HG03575 (cell line): ENCODE measurements at regions not wholly inside any gene's neighbourhood (a gene's known extent, or its start where the extent isn't known, plus 50 kb on each side); places are given as distances from the start of the nearest gene placed in this dataset.

Experiments
- ATAC-seq: cut with Tn5 transposase; IDR thresholded peaks from one replicate; pipeline ENCODE4 v1.9.1; 2021; ENCODE audit not compliant: unreplicated experiment, insufficient number of reproducible peaks, low FRiP score; ENCODE audit errors: extremely low read depth

DNA sequence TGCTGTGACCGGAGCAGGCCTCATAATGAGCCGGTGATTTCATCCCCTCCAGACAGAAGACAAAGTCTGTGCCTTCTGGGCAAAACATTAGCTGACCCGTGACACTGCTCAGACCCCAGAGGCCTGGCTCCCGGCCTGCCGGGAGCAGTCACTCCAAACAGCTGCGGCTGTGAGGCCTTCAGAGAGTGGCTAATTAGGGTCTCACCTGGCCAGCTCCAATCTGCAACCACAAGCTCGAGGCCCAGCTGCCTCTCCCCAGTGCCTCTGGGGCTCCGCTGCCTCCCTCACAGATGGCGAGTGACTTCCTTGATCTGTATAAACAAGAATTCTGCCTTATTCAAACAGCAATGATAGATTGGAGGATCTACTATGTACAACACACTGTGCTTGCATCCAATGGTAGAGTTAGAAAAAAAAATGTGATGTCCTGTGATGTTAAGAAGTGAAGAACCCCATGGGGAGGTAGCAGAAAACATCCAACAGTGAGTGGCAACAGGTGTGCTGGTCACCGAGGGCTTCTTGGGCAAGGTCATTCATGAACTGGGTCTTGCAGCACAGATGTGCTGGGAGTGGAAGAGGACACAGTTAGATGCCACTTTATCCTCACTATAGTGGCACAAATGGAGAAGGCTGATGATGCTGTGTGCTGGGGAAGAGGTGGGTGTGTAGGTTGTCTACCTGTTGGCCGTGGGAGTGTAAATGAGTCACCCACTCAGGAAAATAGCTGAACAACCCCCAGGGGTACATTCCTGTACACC is 98.2 kb upstream of the ASAP2 start:
- ATAC-seq = no peak

GRCh38 chr2:9107168-9108025 is 99.2 kb upstream of the ASAP2 start:
- no peak for ATAC-seq

DNA sequence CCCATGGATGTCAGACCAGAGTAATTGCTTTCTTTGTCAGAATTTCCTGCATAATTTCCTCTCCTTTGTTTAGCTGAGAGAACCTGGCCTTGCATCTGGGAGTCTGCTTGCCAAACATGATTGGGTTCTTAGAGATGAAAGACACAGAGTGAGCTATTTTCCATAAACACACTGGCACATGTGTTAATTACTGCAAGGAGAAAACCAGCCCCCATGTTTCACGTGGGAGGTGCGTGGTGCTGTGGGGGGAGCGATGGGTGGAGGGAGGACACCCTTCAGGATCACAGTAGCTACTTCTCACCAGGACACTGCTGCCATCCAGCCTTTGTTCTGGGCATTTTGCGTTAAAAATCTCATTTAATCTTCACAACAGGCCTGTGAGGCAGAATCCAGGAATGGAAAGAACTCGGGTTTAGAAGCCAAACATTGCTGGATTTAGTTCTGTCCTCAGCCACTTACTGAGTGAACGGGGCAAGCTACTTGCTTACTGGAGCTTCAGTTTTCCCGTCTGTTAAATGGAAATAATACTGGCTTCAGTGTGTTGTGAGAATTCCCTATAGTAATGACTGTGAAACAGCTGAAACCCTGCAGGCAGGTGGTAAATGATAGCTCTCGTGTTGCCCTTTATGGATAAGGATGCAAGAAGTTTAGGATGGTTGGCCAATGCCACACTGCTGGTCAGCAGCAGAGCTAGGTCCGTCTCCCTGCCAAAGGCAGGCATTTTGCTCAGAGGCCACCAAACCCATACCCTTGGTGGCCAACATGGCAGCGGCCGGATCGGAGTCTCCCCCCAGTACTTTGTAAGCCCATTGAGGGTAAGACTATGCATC is 100.1 kb upstream of the ASAP2 start:
- ATAC-seq = no peak

DNA sequence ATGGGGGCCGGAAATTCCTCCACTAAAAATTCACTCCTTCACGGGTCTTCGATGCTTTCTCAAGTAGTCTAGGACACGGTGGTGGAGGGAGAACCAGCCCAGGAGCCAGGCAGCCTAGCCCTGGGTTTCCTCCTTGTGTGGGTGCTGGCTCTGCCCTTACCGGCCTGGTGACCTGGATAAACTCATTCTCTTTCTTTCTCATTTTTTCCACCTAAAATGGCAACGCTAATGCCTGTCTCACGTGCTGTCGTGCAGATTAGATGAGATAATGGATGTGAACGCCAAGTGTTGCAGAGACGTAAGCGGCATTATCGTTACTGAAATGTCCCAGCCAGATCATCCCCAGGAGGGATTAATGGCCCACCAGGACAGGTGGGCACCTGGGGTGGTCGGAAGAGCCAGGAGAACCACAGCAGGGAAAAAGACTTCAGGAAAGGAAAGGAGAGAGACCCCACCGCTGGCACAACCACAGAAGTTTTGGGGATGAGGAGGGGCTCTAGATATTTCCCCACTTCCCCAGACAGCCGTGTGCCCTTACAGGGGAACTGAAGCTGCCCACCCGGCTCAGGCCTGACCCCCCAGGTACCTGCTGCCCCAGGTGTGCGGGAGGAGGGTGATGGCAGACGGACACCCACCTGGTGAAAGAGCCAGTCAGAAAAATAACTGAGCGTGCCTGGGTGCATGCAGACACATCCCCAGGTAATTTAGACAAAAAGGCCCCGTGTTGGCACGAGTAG is 100.8 kb upstream of the ASAP2 start:
- no peak for ATAC-seq

- ATAC-seq = no peak
These were observed 100.3 kb upstream of the MBOAT2 start for GRCh38 chr2:9103663-9104277.

DNA sequence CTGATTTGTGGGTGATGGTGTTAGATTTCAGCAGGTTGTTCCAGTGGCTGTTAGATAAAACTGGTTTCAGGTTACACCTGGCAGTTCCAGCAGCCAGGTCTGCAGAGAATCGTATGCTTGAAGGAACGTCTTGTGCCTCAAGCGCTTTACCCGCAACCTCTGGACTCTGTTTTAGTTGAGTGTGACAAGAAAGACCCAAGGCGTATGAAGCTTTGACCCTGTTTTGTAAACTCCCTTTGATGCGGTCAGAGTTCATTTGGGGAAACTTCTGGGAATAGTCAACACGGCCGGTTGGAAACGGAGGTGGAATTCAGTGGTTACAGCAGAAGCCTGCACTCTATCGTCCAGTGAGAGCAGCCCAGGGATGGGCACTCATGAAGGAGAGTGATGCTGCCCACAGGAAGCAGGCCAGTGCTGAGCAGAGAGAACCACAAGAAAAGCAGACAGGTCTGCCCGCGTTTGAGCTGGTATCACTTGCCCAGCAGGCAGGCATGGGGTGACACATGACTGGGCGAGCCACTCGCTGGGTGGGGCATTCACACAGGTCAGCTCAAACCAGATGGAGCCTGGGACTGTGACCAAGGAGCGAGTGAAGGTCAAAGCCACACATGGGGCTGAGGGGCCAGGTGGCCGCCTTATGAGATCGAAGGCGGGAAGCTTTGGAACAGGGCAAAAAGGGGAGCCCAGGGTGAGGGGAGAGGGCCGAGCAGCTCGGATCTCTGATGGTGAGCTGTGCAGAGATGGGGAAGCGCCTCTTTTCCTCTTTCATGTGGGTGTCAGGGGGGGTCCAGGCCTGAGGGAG is 99.6 kb upstream of the MBOAT2 start:
- ATAC-seq = no peak

DNA sequence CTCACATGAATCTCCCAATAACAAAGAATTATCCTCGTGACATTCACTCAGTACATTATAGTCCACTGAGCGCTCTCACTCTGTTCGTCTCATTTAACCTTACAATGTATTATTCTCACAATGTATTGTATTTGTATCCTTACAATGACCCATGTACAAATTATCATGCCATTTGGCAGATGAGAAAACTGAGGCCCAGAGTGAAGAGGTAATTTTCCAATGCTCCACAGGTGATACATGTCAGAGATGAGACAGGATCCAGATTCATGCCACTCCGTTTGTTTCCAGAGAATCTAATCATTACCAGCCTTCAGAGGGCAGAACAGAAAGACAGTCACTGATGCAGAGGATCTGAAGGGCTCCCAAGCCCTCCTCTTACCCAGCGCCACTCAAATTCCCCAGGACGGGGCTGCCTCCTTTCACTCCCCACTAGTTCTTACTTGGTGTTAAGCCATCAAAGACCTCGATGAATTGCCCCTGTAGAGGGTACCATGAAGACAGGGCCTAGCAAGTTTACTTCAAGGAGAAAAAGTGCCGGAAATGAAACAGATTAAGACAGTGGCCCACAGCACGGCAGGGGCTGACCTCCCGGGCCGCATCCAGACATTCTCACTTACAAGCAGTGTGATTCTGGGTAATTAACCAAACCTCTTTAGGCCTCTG is 98.4 kb upstream of the MBOAT2 start:
- ATAC-seq = no peak

GRCh38 chr2:9100080-9100876 is 96.8 kb upstream of the MBOAT2 start:
- ATAC-seq = no peak

DNA sequence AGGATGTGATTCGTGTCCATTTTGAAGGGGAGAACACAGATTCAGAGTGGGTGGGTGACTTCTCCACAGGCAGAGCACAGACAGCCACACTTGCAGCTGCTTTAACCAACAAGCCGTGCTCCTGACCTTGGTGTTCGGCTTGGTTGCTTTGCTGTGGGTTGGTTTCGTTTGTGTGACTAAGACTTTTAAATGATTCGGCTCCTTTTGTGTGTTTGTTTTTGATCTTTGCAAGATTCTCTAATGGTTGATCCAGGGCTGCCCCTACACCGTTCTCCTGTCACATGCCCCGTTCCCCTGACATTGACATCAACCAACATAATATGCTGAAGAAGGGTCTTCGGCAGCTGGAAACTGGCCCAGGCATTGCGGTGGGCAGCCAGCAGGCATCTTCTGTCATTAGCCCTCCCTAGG is 95.9 kb upstream of the MBOAT2 start:
- peak; percentile 71 for ATAC-seq

- no peak for ATAC-seq
These were observed 94.4 kb upstream of the MBOAT2 start for GRCh38 chr2:9097892-9098291.

DNA sequence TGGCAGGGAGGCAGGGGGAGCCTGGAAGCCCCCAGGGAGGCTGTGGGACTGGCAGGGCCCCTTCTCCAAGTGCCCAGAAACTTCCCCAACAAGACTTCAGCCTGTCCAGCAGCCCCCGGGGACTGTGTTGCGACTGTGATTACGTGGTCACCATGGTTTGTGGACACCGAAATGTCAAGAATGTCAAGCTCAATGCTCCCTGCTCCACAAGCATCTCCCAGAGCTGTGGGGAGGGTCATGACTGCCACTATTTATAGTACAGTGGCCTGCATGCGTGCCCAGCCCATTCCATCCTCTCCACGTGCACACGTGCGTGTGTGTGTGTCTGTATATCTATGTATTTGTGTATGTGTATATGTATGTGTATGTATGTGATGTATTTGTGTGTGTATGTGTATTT is 93.8 kb upstream of the MBOAT2 start:
- no peak for ATAC-seq

DNA sequence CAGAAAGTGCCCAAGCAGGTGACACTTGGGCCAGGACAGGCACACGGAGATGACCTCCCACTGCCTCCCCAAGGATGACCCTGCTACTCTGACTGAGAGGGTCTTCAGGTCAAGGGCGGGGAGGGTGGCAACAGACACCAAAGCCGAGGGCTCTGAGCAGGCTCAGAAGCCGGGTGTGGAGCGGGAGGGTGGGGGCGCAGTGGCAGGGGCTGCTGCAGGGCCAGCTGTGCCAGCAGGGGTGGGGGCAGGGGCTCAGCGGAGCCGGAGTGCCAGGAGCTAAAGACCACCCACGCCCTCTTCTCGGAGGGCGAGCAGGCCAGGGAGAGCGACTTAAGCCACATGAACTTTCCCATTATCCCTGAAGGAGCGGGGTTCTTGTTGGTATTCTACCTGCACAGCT is 93.3 kb upstream of the MBOAT2 start:
- ATAC-seq = no peak

- ATAC-seq = no peak
These were observed 92.2 kb upstream of the MBOAT2 start for GRCh38 chr2:9095690-9096089.

GRCh38 chr2:9095226-9095625 is 91.7 kb upstream of the MBOAT2 start:
- ATAC-seq = no peak

- ATAC-seq = no peak
These were observed 90.6 kb upstream of the MBOAT2 start for GRCh38 chr2:9094117-9094516.

DNA sequence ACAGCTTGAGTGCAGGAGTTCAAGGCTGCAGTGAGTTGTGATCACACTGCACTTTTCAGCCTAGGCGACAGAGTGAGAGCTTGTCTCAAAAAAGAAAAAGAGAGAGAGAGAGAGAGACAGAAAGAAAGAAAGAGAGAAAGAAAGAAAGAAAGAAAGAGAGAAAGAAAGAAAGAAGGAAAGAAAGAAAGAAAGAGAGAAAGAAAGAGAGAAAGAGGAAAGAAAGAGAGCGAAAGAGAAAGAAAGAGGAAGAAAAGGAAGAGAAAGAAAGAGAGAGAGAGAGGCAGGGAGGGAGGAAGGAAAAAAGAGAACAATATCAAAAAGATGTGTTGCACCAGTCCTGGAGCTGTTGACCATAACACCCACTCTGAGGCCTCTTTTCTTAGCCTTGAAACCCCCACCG is 89.8 kb upstream of the MBOAT2 start:
- ATAC-seq = no peak
